Activated naive CD4-positive, alpha-beta T cell treated with anti-CD3 and anti-CD28 coated beads, Interleukin-2, amount 10 ng/mL, durations not matched to agents 7 days and 5 days (primary cell): ENCODE measurements at regions not wholly inside any gene's neighbourhood (a gene's known extent, or its start where the extent isn't known, plus 50 kb on each side); places are given as distances from the start of the nearest gene placed in this dataset.
"Not testable (repeated sequence)": the region's sequence is repeated elsewhere in the genome, so short reads cannot be mapped to it uniquely, and the experiment has no call there.

Source experiments
- CTCF ChIA-PET: fragments of 350-600 bp; sonication (Branson Sonifier 250); formaldehyde crosslinking; loops from one replicate; lab custom pipeline; 2021; ENCODE audit warnings: antibody characterized with exemption; lab: Charles Lee
- DNase-seq: peaks from one replicate; pipeline ENCODE4 v3.0.0-alpha.2; 2020
- H3K27ac Mint-ChIP-seq: one replicate; pipeline ENCODE4 v1.8.0; 2021; ENCODE audit warnings: mild to moderate bottlenecking, moderate library complexity, mixed read lengths
- H3K27me3 Mint-ChIP-seq: one replicate; pipeline ENCODE4 v1.8.0; 2021; ENCODE audit warnings: mild to moderate bottlenecking, mixed read lengths
- H3K36me3 Mint-ChIP-seq: one replicate; pipeline ENCODE4 v1.8.0; 2021; ENCODE audit warnings: mixed read lengths
- H3K4me1 Mint-ChIP-seq: one replicate; pipeline ENCODE4 v1.8.0; 2021; ENCODE audit warnings: mixed read lengths
- H3K4me3 Mint-ChIP-seq: one replicate; pipeline ENCODE4 v1.8.0; 2021; ENCODE audit warnings: mild to moderate bottlenecking, moderate library complexity, mixed read lengths
- H3K9me3 Mint-ChIP-seq: one replicate; pipeline ENCODE4 v1.8.0; 2021; ENCODE audit warnings: mixed read lengths

GRCh38 chr1:172790245-172790644, 131.3 kb downstream of the FASLG start:
- DNase-seq, result no peak
- H3K4me3 Mint-ChIP-seq, result no peak overlapping the region
- no peaks in the 10 kb centered on the region for H3K36me3 Mint-ChIP-seq
- no peaks in the 10 kb centered on the region for H3K4me1 Mint-ChIP-seq
- H3K9me3 Mint-ChIP-seq, result no peaks in the 10 kb centered on the region
- CTCF ChIA-PET, result interaction anchor here (1.4 kb wide), 1 partner anchor 12 kb away, joined by 6 read pairs; no protein-coding TSS in a partner anchor
- no peak overlapping the region for H3K27ac Mint-ChIP-seq
- peaks cover 11% of the 10 kb centered on the region for H3K27me3 Mint-ChIP-seq

- Mint-ChIP-seq H3K4me3 (no peak overlapping the region), H3K27me3 (peaks cover 5% of the 10 kb centered on the region), H3K36me3 (no peaks in the 10 kb centered on the region), H3K27ac (no peak overlapping the region), H3K9me3 (no peaks in the 10 kb centered on the region), H3K4me1 (no peaks in the 10 kb centered on the region)
- no peak for DNase-seq
- CTCF ChIA-PET, result no interaction called here
Observed at GRCh38 chr1:172793823-172794222, 134.9 kb downstream of the FASLG start.

GRCh38 chr1:172795741-172796140, 136.8 kb downstream of the FASLG start:
- no peaks in the 10 kb centered on the region for H3K36me3 Mint-ChIP-seq
- no peaks in the 10 kb centered on the region for H3K4me1 Mint-ChIP-seq
- H3K27ac Mint-ChIP-seq, result no peak overlapping the region
- CTCF ChIA-PET, result no interaction called here
- H3K9me3 Mint-ChIP-seq, result no peaks in the 10 kb centered on the region
- no peak for DNase-seq
- no peak overlapping the region for H3K4me3 Mint-ChIP-seq
- H3K27me3 Mint-ChIP-seq, result peaks cover 3% of the 10 kb centered on the region

- CTCF ChIA-PET, H3K36me3 Mint-ChIP-seq, H3K4me1 Mint-ChIP-seq, H3K27me3 Mint-ChIP-seq, DNase-seq, H3K4me3 Mint-ChIP-seq, H3K27ac Mint-ChIP-seq: not testable (repeated sequence)
- peaks cover 16% of the 10 kb centered on the region for H3K9me3 Mint-ChIP-seq
Observed at GRCh38 chr1:172799804-172800203, 140.9 kb downstream of the FASLG start.

- Mint-ChIP-seq H3K9me3 (peaks cover 16% of the 10 kb centered on the region), H3K27ac (no peak overlapping the region), H3K36me3 (peaks cover 1% of the 10 kb centered on the region), H3K4me3 (no peak overlapping the region), H3K27me3 (no peaks in the 10 kb centered on the region), H3K4me1 (no peaks in the 10 kb centered on the region)
- CTCF ChIA-PET, result no interaction called here
- no peak for DNase-seq
Observed at GRCh38 chr1:172801771-172802322, 142.9 kb downstream of the FASLG start.

GRCh38 chr1:172809750-172810149, 150.8 kb downstream of the FASLG start:
- Mint-ChIP-seq H3K4me1 (peaks cover 8% of the 10 kb centered on the region), H3K9me3 (peaks cover 14% of the 10 kb centered on the region), H3K27me3 (peaks cover 8% of the 10 kb centered on the region), H3K27ac (no peak overlapping the region), H3K4me3 (no peak overlapping the region), H3K36me3 (peaks cover 13% of the 10 kb centered on the region)
- CTCF ChIA-PET, result interaction anchor here (1.7 kb wide), 1 partner anchor 31 kb away, joined by 5 read pairs; no protein-coding TSS in a partner anchor
- no peak for DNase-seq

GRCh38 chr1:172810480-172811175, 151.7 kb downstream of the FASLG start:
- Mint-ChIP-seq H3K27ac (no peak overlapping the region), H3K9me3 (peaks cover 22% of the 10 kb centered on the region), H3K4me1 (peaks cover 8% of the 10 kb centered on the region), H3K4me3 (no peak overlapping the region), H3K36me3 (peaks cover 14% of the 10 kb centered on the region), H3K27me3 (peaks cover 8% of the 10 kb centered on the region)
- CTCF ChIA-PET, result interaction anchor here (1.7 kb wide), 1 partner anchor 32 kb away, joined by 5 read pairs; no protein-coding TSS in a partner anchor
- no peak for DNase-seq

GRCh38 chr1:172811694-172812093, 152.8 kb downstream of the FASLG start:
- H3K27me3 Mint-ChIP-seq, result peaks cover 8% of the 10 kb centered on the region
- H3K27ac Mint-ChIP-seq, result no peak overlapping the region
- DNase-seq, result no peak
- peaks cover 22% of the 10 kb centered on the region for H3K9me3 Mint-ChIP-seq
- H3K36me3 Mint-ChIP-seq, result peaks cover 20% of the 10 kb centered on the region
- CTCF ChIA-PET, result no interaction called here
- H3K4me1 Mint-ChIP-seq, result peaks cover 10% of the 10 kb centered on the region
- H3K4me3 Mint-ChIP-seq, result no peak overlapping the region

- Mint-ChIP-seq H3K27me3 (peaks cover 8% of the 10 kb centered on the region), H3K4me1 (peaks cover 14% of the 10 kb centered on the region), H3K9me3 (peaks cover 22% of the 10 kb centered on the region), H3K36me3 (peaks cover 22% of the 10 kb centered on the region), H3K27ac (no peak overlapping the region), H3K4me3 (no peak overlapping the region)
- no peak for DNase-seq
- CTCF ChIA-PET, result no interaction called here
Observed at GRCh38 chr1:172812118-172812517, 153.2 kb downstream of the FASLG start.

GRCh38 chr1:172813330-172813729, 154.4 kb downstream of the FASLG start:
- Mint-ChIP-seq H3K4me3 (no peak overlapping the region), H3K27ac (no peak overlapping the region), H3K4me1 (peaks cover 22% of the 10 kb centered on the region), H3K27me3 (peaks cover 8% of the 10 kb centered on the region), H3K9me3 (peaks cover 18% of the 10 kb centered on the region), H3K36me3 (peaks cover 18% of the 10 kb centered on the region)
- CTCF ChIA-PET, result no interaction called here
- DNase-seq, result no peak

- peaks cover 18% of the 10 kb centered on the region for H3K9me3 Mint-ChIP-seq
- H3K27me3 Mint-ChIP-seq, result peaks cover 3% of the 10 kb centered on the region
- CTCF ChIA-PET, result no interaction called here
- no peak overlapping the region for H3K4me3 Mint-ChIP-seq
- no peak for DNase-seq
- H3K4me1 Mint-ChIP-seq, result peaks cover 33% of the 10 kb centered on the region
- H3K36me3 Mint-ChIP-seq, result peaks cover 16% of the 10 kb centered on the region
- H3K27ac Mint-ChIP-seq, result no peak overlapping the region
Observed at GRCh38 chr1:172814428-172814827, 155.5 kb downstream of the FASLG start.

- H3K27me3 Mint-ChIP-seq, result no peaks in the 10 kb centered on the region
- H3K4me3 Mint-ChIP-seq, result no peak overlapping the region
- peaks cover 18% of the 10 kb centered on the region for H3K9me3 Mint-ChIP-seq
- peaks cover 16% of the 10 kb centered on the region for H3K36me3 Mint-ChIP-seq
- CTCF ChIA-PET, result interaction anchor here (0.7 kb wide), 1 partner anchor 613 kb away, joined by 4 read pairs; no protein-coding TSS in a partner anchor
- H3K27ac Mint-ChIP-seq, result no peak overlapping the region
- H3K4me1 Mint-ChIP-seq, result peaks cover 45% of the 10 kb centered on the region
- DNase-seq, result no peak
Observed at GRCh38 chr1:172815740-172816139, 156.8 kb downstream of the FASLG start.

GRCh38 chr1:172818841-172819527, 160.1 kb downstream of the FASLG start:
- DNase-seq, result peak; percentile 60
- peak overlapping the region; percentile 24 for H3K4me3 Mint-ChIP-seq
- CTCF ChIA-PET, result interaction anchor here (0.6 to 5.0 kb wide), 6 partner anchors 25 to 383 kb away, joined by 3 to 30 read pairs (median 5); no protein-coding TSS in a partner anchor
- peaks cover 37% of the 10 kb centered on the region for H3K4me1 Mint-ChIP-seq
- no peaks in the 10 kb centered on the region for H3K27me3 Mint-ChIP-seq
- H3K36me3 Mint-ChIP-seq, result peaks cover 14% of the 10 kb centered on the region
- peaks cover 10% of the 10 kb centered on the region for H3K9me3 Mint-ChIP-seq
- peak overlapping the region; percentile 93 for H3K27ac Mint-ChIP-seq

- peak overlapping the region; percentile 76 for H3K27ac Mint-ChIP-seq
- H3K4me1 Mint-ChIP-seq, result peaks cover 37% of the 10 kb centered on the region
- no peaks in the 10 kb centered on the region for H3K9me3 Mint-ChIP-seq
- H3K36me3 Mint-ChIP-seq, result peaks cover 12% of the 10 kb centered on the region
- no peak overlapping the region for H3K4me3 Mint-ChIP-seq
- peaks cover 3% of the 10 kb centered on the region for H3K27me3 Mint-ChIP-seq
- CTCF ChIA-PET, result interaction anchor here (3.8 to 5.0 kb wide), 2 partner anchors 76 to 381 kb away, joined by 21 to 30 read pairs; no protein-coding TSS in a partner anchor
- DNase-seq, result no peak
Observed at GRCh38 chr1:172820475-172821158, 161.7 kb downstream of the FASLG start.
